Panc1 (cell line): ENCODE measurements at regions not wholly inside any gene's neighbourhood (a gene's known extent, or its start where the extent isn't known, plus 50 kb on each side); places are given as distances from the start of the nearest gene placed in this dataset.

Source experiments
- ATAC-seq: fragments of 200-7000 bp; cut with Tn5 transposase; 2 replicates; pipeline ENCODE4 v1.9.1; 2020; ENCODE audit warnings: mild to moderate bottlenecking, moderate library complexity
- BruUV-seq: library from RNA; stranded (reverse); fragments of 400-500 nt; replicated peaks from 2 replicates; lab custom pipeline; 2021; lab: Mats Ljungman, UMichigan
- CTCF ChIA-PET: fragments of 300-600 bp; sonication (Branson Sonifier 250); formaldehyde crosslinking; loops from one replicate; lab custom pipeline; 2022; ENCODE audit warnings: antibody characterized with exemption; lab: Charles Lee
- POLR2A ChIA-PET: fragments of 300-600 bp; sonication (Branson Sonifier 250); formaldehyde crosslinking; loops from one replicate; lab custom pipeline; 2022; ENCODE audit warnings: antibody characterized with exemption; lab: Charles Lee
- DNase-seq: peaks from one replicate; pipeline ENCODE4 v3.0.0-alpha.2; 2010; ENCODE audit warnings: low read depth, low spot score
- H3K27ac ChIP-seq: 2 replicates; pipeline ENCODE4 v1.5.1; 2011; ENCODE audit warnings: mild to moderate bottlenecking, low read length, inconsistent platforms
- H3K27me3 ChIP-seq: fragments of 200-500 bp; sonication (Bioruptor generic); 2 replicates; pipeline ENCODE4 v1.6.0; 2014; ENCODE audit warnings: low read length, inconsistent platforms; ENCODE audit not compliant: control insufficient read depth, insufficient read depth
- H3K36me3 ChIP-seq: fragments of 200-500 bp; sonication (Bioruptor generic); 2 replicates; pipeline ENCODE4 v1.5.1; 2014; ENCODE audit warnings: inconsistent platforms, mild to moderate bottlenecking, low read length, moderate library complexity; ENCODE audit not compliant: control insufficient read depth, insufficient read depth
- H3K4me1 ChIP-seq: 2 replicates; pipeline ENCODE4 v1.5.1; 2011; ENCODE audit warnings: inconsistent platforms, mild to moderate bottlenecking, low read length, moderate library complexity; ENCODE audit not compliant: control insufficient read depth, insufficient read depth
- H3K4me3 ChIP-seq, 2 experiments: 2 replicates each; pipeline ENCODE4 v1.5.1; 2011 to 2012; ENCODE audit warnings: low read depth in 2 of 2, low read length in 2 of 2, mild to moderate bottlenecking in 2 of 2, inconsistent platforms in 1 of 2, moderate library complexity in 1 of 2
- H3K9me3 ChIP-seq: fragments of 200-500 bp; sonication (Bioruptor generic); 2 replicates; pipeline ENCODE4 v1.5.1; 2014; ENCODE audit warnings: low read depth, mild to moderate bottlenecking, inconsistent platforms, low read length, moderate library complexity; ENCODE audit not compliant: control insufficient read depth, insufficient read depth
- CTCF ChIP-seq: fragments of 450-650 bp; IDR thresholded peaks from 2 replicates; pipeline ENCODE4 v1.5.1; 2017; ENCODE audit warnings: mild to moderate bottlenecking
- POLR2AphosphoS5 ChIP-seq: IDR thresholded peaks from 2 replicates; pipeline ENCODE4 v1.6.1; 2012; ENCODE audit warnings: mild to moderate bottlenecking, low read depth, low read length, moderate library complexity
- REST ChIP-seq, 2 experiments: IDR thresholded peaks; 2 replicates each; pipeline ENCODE4 v1.6.1; 2011 to 2012; ENCODE audit warnings: low read depth in 2 of 2, control low read depth in 1 of 2, low read length in 1 of 2, mild to moderate bottlenecking in 1 of 2, moderate library complexity in 1 of 2; ENCODE audit not compliant: insufficient read depth in 1 of 2
- SIN3A ChIP-seq: IDR thresholded peaks from 2 replicates; pipeline ENCODE4 v1.6.1; 2012; ENCODE audit warnings: low read depth, mild to moderate bottlenecking, low read length, moderate library complexity, borderline replicate concordance; ENCODE audit not compliant: insufficient read depth
- TCF7L2 ChIP-seq: IDR thresholded peaks from 2 replicates; pipeline ENCODE4 v1.6.1; 2011; ENCODE audit warnings: mild to moderate bottlenecking, low read depth, low read length, inconsistent platforms
- in situ Hi-C: cut with HindIII; loops from 2 replicates; pipeline ENCODE4 v1.10.0; 2016; ENCODE audit warnings: low sequenced_read_pairs, low pct_unique_long_range_greater_than_20kb
- intact Hi-C: fragments of 100-400 bp; cut with micrococcal nuclease; formaldehyde crosslinking; loops from one replicate; pipeline ENCODE4 v1.10.0; 2022; ENCODE audit not compliant: unreplicated experiment

- in situ Hi-C loops (no loop called here), intact Hi-C loops (no loop called here)
- POLR2A ChIA-PET, result interaction anchor here (0.6 kb wide), 1 partner anchor 13 kb away, joined by 5 read pairs; no protein-coding TSS in a partner anchor
- no peaks in the 10 kb centered on the region for H3K36me3 ChIP-seq
- H3K4me1 ChIP-seq, result no peaks in the 10 kb centered on the region
- BruUV-seq, result no TSS peak
- no peak overlapping the region for H3K27ac ChIP-seq
- CTCF ChIA-PET, result no interaction called here
- H3K9me3 ChIP-seq, result no peaks in the 10 kb centered on the region
- H3K27me3 ChIP-seq, result no peaks in the 10 kb centered on the region
- DNase-seq (no peak), ATAC-seq (no peak)
- no peak overlapping the region for H3K4me3 ChIP-seq
- no peak for TF ChIP-seq TCF7L2
- TF ChIP-seq SIN3A, result no peak
- no peak for TF ChIP-seq REST (IDR thresholded peaks at IDR 0.05; ENCODE audit: insufficient read depth in 1 of 2, low read depth in 2 of 2, low read length in 1 of 2)
- TF ChIP-seq CTCF, result no peak
- no peak for TF ChIP-seq POLR2AphosphoS5
Measured at GRCh38 chr4:163772238-163772637, 277.7 kb downstream of the TMA16 start.

GRCh38 chr4:163773940-163774339, 279.4 kb downstream of the TMA16 start:
- ChIA-PET CTCF (no interaction called here), POLR2A (no interaction called here)
- Histone ChIP-seq H3K9me3 (no peaks in the 10 kb centered on the region), H3K36me3 (no peaks in the 10 kb centered on the region), H3K4me3 (no peak overlapping the region), H3K27ac (no peak overlapping the region), H3K4me1 (no peaks in the 10 kb centered on the region), H3K27me3 (no peaks in the 10 kb centered on the region)
- DNase-seq (no peak), ATAC-seq (no peak)
- TF ChIP-seq TCF7L2, result no peak
- no peak for TF ChIP-seq CTCF
- no peak for TF ChIP-seq REST (IDR thresholded peaks at IDR 0.05; ENCODE audit: insufficient read depth in 1 of 2, low read depth in 2 of 2, low read length in 1 of 2)
- TF ChIP-seq POLR2AphosphoS5, result no peak
- TF ChIP-seq SIN3A, result no peak
- in situ Hi-C loops, result no loop called here
- intact Hi-C loops, result no loop called here
- BruUV-seq, result no TSS peak
